ENCODE measurements at regions not wholly inside any gene's neighbourhood (a gene's known extent, or its start where the extent isn't known, plus 50 kb on each side); places are given as distances from the start of the nearest gene placed in this dataset.

GRCh38 chr18:60984510-60984909 lies 348.7 kb upstream of the CDH20 start:
- H3K27ac Mint-ChIP-seq: no peak overlapping the region
- no peak for ATAC-seq
- TF ChIP-seq CTCF (IDR thresholded peaks at IDR 0.05): no peak

GRCh38 chr18:60987963-60988362 lies 345.3 kb upstream of the CDH20 start:
- Mint-ChIP-seq H3K27me3 (no peaks in the 10 kb centered on the region), H3K27ac (no peak overlapping the region), H3K9me3 (peaks cover 2% of the 10 kb centered on the region), H3K36me3 (ENCODE audit: low read depth) (no peaks in the 10 kb centered on the region), H3K4me1 (ENCODE audit: low read depth) (no peaks in the 10 kb centered on the region), H3K4me3 (no peak overlapping the region)
- CTCF ChIA-PET: no interaction called here
- ATAC-seq (no peak), DNase-seq (no peak)
- POLR2A ChIA-PET: no interaction called here
- intact Hi-C loops (cut with micrococcal nuclease): no loop called here
- TF ChIP-seq CTCF (IDR thresholded peaks at IDR 0.05): no peak

More at GRCh38 chr18:60984510-60984909, 348.7 kb upstream of the CDH20 start:
- POLR2A ChIA-PET: no interaction called here
- Mint-ChIP-seq H3K4me3 (no peak overlapping the region), H3K36me3 (ENCODE audit: low read depth) (no peaks in the 10 kb centered on the region), H3K4me1 (ENCODE audit: low read depth) (no peaks in the 10 kb centered on the region), H3K9me3 (peaks cover 1% of the 10 kb centered on the region), H3K27me3 (no peaks in the 10 kb centered on the region)
- DNase-seq: no peak
- intact Hi-C loops (cut with micrococcal nuclease): no loop called here
- CTCF ChIA-PET: no interaction called here

GRCh38 chr18:60996326-60996725 lies 336.9 kb upstream of the CDH20 start:
- ATAC-seq: no peak
- H3K4me1 Mint-ChIP-seq (ENCODE audit: low read depth): no peaks in the 10 kb centered on the region
- no peak for TF ChIP-seq CTCF (IDR thresholded peaks at IDR 0.05)
- no peak overlapping the region for H3K27ac Mint-ChIP-seq
- H3K36me3 Mint-ChIP-seq (ENCODE audit: low read depth): no peaks in the 10 kb centered on the region
- POLR2A ChIA-PET: no interaction called here
- no peak overlapping the region for H3K4me3 Mint-ChIP-seq
- intact Hi-C loops (cut with micrococcal nuclease): no loop called here
- DNase-seq: no peak
- CTCF ChIA-PET: no interaction called here
- no peaks in the 10 kb centered on the region for H3K27me3 Mint-ChIP-seq
- peaks cover 12% of the 10 kb centered on the region for H3K9me3 Mint-ChIP-seq

GRCh38 chr18:60996822-60997221 lies 336.4 kb upstream of the CDH20 start:
- H3K27me3 Mint-ChIP-seq: no peaks in the 10 kb centered on the region
- intact Hi-C loops (cut with micrococcal nuclease): no loop called here
- ChIA-PET CTCF (no interaction called here), POLR2A (no interaction called here)
- H3K4me3 Mint-ChIP-seq: no peak overlapping the region
- H3K4me1 Mint-ChIP-seq (ENCODE audit: low read depth): no peaks in the 10 kb centered on the region
- H3K27ac Mint-ChIP-seq: no peak overlapping the region
- TF ChIP-seq CTCF (IDR thresholded peaks at IDR 0.05): no peak
- ATAC-seq (no peak), DNase-seq (no peak)
- H3K9me3 Mint-ChIP-seq: peaks cover 12% of the 10 kb centered on the region
- H3K36me3 Mint-ChIP-seq (ENCODE audit: low read depth): no peaks in the 10 kb centered on the region

- Mint-ChIP-seq H3K9me3 (peaks cover 2% of the 10 kb centered on the region), H3K4me3 (no peak overlapping the region), H3K27ac (no peak overlapping the region), H3K4me1 (ENCODE audit: low read depth) (no peaks in the 10 kb centered on the region), H3K27me3 (no peaks in the 10 kb centered on the region), H3K36me3 (ENCODE audit: low read depth) (no peaks in the 10 kb centered on the region)
- DNase-seq: no peak
- POLR2A ChIA-PET: no interaction called here
- ATAC-seq: no peak
- intact Hi-C loops (cut with micrococcal nuclease): no loop called here
- CTCF ChIA-PET: no interaction called here
- no peak for TF ChIP-seq CTCF (IDR thresholded peaks at IDR 0.05)
Measured at GRCh38 chr18:61001138-61001537, 332.1 kb upstream of the CDH20 start.

Data from activated CD8-positive, alpha-beta T cell treated with anti-CD3 and anti-CD28 coated beads for 36 hours (primary cell).